ENCODE measurements at regions not wholly inside any gene's neighbourhood (a gene's known extent, or its start where the extent isn't known, plus 50 kb on each side); places are given as distances from the start of the nearest gene placed in this dataset.
"Not testable (repeated sequence)": the region's sequence is repeated elsewhere in the genome, so short reads cannot be mapped to it uniquely, and the experiment has no call there.

DNA sequence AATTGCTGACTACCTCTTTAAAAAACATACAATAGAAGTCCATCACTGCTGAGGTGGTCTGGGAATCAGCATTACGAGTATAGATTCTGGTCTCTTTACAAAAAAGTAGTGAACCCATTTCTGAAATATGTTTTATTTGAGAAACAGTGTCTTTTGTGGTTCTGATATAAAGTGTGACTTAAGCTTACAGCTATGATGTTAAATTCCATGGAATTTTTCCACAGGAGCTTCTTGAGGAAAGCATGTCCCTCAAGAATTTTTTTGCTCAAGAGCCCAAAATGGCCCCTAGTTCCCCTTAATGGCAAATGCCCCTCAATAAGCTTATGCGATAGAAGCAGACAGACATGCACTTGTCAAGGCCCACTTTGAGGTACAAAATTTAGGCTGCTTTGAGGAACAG is 265.7 kb downstream of the FAM170A start:
- DNase-seq (ENCODE audit: low spot score) = no peak

DNA sequence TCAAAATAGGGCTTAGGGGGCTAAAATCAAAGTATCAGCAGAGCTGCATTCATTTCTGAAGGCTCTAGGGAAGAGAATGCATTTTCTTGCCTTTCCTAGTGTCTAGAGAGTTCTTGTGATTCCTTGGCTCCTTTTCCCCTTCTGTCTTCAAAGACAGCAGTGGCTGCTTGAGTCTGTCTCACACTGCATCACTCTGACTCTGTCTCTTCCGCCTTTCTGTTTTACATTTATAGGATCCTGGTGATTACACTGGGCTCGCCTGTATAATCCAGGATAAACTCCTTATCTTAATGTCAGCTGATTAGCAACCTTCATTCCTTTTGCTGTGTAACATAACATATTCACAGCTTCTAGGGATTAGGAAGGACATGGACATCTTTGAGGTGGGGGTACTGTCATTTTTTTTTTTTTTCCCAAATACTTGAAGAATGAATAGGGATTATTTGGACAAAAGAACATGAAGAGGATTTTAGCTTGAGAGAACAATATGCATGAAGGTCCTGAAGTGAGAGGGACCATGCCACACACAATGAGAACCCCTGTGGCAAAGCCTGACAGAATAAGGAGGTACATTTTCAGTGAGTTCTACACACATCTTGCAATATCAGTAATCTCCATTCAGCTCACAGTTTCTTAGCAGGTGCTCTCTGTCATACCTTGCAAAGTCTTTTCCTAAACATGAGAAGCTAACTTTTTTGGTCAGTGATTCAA is 267.6 kb downstream of the FAM170A start:
- no peak for DNase-seq (ENCODE audit: low spot score)

DNA sequence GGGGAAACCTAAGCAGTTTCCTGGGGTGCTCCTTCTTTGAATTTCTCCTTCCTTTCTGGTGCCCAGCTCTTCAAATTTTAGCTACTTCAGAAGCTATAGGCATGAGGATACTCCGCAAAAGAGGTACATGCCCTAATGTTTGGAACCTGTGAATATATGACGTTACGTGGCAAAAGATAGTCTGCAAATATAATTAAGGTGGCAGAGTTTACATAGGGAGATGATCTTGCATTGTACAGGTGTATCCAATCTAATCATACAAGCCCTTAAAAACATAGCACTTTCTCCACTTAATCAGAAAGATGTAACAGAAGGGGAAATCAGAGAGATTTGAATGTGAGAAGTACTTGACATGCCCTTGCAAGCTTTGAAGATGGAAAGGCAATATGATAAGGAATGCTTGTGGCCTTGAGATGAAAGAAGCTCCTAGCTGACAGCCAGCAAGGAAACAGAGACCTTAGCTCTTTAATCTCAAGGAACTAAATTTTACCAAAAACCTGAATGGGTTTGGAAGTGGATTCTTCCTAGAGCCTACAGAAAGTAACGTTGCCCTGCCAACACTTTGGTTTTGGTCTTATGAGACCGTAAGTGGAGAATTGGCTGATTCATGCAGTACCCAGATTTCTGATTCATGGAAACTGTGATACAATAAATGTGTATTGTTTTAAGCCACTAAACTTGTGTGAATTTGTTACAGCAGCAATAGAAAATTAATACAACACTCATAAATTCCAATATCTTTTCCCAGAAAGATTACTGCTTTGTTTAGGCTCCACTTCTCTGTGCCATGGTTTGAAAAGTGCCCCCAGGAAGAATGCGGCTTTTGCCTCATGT is 268.4 kb downstream of the FAM170A start:
- DNase-seq (ENCODE audit: low spot score) = no peak

DNA sequence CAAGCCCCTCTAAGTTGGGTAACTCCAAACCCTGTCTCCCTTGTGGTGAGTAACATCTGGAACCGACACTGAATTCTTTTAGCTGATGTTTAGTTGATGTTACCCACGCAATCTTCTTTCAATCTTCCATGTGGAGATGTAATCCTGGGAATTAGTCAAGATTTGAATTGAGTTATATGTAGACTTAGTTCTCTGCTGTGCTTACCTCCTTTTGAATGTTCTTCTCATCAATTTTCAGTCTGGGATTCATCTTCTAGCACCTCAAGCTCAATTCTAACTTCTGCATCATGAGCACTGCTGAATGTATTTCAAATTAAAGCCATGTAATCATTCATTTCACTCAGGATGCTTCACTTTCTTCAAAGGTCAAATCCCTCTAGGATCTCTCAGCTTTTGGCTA is 270.6 kb downstream of the FAM170A start:
- no peak for DNase-seq (ENCODE audit: low spot score)

DNA sequence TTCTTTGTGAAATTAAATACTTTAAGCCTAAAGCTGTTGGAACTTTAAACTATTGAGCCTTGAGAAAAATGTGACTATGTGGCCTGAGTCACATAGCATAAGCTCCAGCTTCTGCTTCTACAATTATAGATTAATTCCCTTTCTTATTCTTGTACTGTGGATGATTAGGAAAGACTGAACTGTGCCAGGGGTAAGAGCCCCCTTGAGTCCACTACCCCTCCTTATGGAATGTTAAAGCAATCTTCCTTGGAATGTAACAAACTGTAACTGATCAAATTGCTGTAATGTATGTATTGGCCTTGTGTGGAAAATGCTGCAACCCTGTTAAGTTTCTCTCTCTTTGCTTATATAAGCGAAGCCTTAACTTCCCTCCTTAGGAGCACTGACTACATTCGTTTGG is 273.2 kb downstream of the FAM170A start:
- no peak for DNase-seq (ENCODE audit: low spot score)

DNA sequence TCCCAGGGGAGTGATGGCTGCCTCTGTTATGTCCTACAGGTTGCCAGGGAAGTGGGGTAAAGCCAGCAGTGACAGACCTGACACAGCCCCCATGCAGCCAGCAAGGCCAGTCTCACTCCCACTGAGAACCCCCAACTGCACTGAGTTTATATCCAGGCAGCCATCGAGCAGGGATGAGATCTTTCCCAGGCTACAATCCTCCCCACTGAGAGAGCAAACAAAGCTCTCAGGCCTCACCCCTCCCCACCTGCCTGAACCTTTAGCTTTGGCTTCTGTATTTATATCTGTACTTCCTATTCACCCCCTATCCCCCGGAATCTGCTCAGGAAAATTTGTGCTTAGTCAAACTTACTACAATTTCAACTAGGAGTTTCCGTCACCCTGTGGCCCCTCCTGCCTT is 284.1 kb downstream of the FAM170A start:
- peak; percentile 11 for DNase-seq (ENCODE audit: low spot score)

DNA sequence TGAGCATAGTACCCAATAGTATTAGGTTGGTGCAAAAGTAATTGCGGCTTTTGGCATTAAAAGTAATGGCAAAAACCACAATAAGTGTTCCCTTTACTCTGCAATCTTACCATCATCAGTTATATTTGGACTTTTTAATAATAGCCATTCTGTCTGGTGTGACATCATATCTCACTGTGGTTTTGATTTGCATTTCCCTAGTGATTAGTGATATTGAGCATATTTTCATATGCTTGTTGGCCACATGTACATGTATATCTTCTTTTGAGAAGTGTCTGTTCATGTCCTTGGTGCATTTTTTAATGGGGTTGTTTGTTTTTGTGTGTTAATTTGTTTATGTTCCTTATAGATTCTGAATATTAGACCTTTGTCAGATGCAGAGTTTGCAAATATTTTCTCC is 289.9 kb downstream of the FAM170A start:
- DNase-seq (ENCODE audit: low spot score) = no peak

DNA sequence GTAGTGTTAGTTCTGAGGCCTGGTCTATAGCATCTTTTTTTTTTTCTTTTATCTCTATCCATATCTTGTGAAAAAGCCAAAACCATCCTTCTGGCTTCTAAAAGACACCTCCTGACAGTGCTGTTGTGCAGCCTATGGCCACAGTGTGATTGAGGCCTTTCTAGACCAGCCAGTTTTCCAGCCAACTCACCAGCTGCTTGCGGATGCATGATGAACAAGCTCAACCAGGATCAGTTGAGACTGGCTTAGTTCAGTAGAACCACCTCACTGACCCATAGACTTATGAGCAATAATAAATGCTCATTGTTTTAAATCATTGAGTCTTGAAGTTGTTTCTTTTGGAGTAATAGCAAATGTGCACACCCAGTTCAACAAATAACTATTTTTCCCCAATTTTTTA is 296.9 kb downstream of the FAM170A start:
- DNase-seq (ENCODE audit: low spot score) = no peak

DNA sequence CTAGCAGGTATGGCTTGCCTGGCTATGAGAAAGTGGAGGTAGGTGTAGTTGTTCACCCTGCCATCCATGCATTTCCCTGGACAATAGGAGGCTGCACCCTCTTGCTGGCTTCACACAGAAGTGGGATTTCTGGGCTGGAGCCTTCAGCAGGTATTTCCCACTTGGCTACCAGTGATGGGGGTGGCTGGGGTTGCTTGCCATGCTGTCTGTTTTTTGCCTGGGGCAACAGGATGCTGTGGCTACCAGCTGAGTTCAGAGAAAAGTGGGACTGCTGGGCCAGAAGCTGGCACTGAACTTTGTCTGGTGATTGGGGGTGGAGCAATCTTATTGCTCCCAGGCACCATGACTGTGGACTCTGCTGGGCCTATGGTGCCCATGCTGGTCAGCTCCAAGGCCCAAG is 299.6 kb downstream of the FAM170A start:
- DNase-seq (ENCODE audit: low spot score) = no peak

DNA sequence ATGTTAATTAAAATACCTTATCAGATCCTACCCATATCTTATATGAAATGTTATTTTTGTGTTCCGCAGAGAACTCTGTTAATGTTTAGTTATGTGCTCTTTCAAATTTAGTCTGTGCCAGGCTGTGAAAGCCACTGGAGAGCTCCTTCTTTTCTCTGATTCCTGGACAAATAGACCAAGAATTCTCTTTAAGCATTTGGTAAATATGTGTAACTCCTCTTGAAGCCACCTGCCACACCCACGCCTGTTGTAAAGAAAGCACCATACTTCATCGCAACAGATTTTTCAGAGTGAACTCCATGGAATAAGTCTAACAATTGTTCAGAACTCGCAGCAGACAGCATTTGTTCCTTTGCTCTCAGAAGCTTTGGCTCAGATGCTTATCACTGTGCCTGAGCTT is 301.1 kb downstream of the FAM170A start:
- DNase-seq (ENCODE audit: low spot score) = no peak

DNA sequence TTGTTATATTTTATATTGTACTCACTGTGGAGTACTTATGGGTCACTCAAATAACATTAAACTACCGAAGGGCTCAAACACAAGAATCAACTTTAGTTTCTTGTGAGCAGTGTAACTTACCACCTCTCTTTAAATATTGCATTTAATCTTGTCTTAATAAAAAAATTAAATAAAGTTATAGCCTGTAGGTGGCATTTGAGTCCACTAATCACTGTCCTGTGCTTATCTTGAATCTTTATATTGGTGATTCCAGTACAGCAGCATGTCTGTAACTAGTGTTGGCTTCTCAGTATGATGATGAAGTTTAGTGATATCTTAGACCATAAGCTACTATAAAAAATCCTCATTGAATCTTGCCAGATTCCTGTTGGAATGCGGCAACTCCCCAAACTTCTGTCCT is 313.8 kb downstream of the FAM170A start:
- DNase-seq (ENCODE audit: low spot score) = no peak

DNA sequence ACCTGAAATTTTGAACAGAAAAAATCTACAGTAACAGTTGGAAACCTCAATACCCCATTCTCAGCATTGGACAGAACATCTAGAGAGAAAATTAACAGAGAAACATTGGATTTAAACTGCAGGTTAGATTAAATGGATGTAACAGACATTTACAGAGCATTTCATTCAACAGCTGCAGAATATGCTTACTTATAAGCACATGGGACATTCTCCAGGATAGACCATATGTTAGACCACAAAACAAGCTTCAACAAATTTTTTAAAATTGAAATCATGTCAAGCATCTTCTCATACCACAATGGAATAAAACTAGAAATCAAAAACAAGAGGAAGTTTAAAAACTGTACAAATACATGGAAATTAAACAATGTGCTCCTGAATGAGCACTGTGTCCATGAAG is 316.3 kb downstream of the FAM170A start:
- DNase-seq (ENCODE audit: low spot score) = no peak

DNA sequence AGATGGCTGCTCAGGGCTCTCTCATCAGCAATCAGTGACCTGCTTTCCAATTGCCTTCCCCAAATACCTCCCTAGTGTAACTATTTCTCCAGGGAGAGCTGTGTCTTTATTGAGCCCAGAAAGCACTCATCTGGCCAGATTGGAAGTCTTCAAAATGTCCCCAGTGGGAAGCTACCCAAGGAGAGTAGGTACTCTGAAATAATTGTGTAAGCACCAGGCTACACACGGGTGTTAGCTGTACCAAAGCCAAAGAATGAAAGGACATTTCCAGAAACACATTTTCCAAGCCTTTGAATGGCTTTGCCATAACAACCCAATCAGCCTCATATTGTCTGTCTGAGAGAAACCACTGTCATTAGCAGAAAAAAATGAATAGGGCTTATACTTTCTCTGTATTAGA is 318.8 kb downstream of the FAM170A start:
- no peak for DNase-seq (ENCODE audit: low spot score)

DNA sequence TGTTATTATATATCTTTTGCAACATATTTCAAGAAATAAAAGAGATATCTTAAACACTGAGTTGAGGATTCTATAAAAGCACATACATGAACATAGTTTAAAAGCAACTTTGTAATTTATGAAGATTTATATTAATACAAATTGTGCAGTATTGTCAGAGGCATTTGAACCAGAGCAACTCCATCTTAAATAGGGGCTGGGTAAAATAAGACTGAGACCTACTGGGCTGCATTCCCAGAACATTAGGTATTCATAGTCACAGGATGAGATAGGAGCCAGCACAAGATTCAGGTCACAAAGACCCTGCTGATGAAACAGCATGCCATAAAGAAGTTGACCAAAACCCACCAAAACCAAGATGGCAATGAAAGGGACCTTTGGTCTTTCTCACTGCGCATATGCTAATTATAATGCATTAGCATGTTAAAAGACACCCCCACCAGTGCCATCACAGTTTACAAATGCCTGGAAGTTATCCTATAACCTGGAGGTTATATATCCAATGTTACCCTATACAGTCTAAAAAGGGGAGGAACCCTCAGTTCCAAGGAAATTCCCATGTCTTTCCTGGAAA is 320.2 kb downstream of the FAM170A start:
- no peak for DNase-seq (ENCODE audit: low spot score)

DNA sequence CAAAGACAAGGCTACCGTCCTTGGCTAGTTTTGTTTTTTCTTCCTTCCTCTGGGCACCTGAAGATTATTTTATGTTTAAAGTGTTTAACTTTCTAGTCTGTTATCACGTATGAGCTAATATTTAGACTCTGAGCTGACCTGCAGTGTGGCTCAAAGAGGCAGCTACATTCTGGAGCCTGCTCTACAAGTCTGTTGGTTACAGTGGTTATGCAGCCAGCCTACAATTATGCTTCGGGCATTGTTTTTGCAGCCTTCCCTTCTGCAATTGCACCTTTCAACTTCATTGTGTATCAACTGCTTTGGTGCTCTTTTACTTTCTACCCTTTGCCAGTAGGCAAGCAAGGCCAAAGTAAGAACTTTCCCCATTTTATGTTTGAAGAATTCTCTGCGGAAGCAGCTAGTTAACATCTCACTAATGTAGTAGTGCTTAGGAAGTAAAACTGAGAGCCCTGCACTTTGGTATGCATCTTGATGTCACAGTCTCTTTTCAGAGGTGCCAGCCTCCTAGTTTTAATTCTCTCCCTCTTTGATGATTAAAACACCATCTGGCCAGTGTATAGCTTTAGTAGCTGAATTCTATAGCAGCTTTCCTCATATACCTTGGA is 322.1 kb downstream of the FAM170A start:
- peak; percentile 11 for DNase-seq (ENCODE audit: low spot score)

DNA sequence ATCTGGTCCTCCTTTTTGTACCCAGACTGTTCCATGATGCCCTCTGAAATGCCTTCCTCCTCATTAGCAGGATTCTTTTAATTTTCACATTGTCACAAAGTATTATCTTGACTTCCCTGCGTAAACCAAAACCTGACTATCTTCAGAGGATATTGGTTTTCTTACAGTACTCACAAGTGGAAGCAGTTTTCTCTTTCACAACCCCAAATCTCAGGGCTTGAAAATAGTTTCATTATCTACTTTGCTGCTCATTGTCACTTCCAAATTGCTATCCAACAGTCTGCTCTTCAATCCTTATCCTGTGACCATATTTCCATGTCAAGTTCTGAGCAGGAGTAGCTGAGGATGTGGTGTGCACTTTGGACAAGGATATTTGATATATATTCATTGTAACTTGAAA is 324.1 kb downstream of the FAM170A start:
- no peak for DNase-seq (ENCODE audit: low spot score)

DNA sequence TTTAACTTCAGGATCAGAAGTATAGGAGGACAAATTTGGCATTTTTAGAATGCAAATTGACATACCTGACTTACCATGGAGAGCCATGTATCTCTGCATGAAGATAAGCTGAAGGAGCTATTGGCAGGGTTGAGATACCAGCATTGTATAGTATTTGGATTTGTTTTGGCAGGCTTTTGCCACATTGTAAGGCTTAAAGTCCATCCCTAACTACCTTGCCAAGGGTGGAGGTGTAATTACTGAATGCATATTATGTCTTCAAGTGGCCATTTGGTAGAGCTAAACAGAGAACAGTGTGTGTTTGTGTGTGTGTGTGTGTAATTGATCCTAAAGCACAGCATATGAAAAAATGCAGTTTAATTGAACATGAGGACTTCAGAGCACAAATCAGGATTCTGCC is 324.7 kb downstream of the FAM170A start:
- no peak for DNase-seq (ENCODE audit: low spot score)

DNA sequence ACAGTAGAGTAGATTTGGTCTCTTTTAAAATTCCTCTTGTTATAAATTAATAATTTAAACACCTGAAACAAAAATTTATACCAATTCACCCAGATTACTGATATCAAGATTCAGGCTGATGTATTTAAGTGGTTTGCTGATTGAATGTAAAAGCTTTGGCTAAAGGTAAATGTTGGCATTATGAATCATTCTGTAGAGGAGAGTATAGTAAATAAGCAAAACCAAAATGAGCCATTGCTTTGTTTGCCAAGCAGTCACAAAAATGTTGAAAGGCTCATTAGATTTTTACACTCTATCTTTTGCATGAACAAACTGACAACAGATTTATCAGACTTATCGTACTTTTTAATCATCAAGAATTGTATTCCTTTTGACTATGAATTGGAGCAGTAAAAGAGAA is 332.6 kb downstream of the FAM170A start:
- DNase-seq (ENCODE audit: low spot score) = no peak

DNA sequence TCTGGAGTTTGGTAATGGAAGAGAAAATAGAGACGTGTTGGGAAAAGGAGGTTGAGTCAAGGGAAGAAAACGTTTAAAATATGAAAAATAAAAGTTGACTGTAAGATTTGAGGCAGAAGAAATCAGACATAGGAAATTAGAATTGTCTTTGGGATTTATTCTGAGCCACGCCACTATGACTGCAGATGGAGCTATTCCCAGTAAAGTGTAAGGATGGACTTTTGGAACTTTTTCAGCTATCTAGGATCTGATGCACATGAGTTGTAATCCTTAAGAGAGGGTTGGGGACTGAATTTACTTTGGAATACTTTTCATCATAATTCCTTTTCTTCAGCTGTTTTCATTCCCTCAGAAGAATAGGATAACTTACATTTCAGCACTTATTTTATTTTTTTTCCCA is 336.7 kb downstream of the FAM170A start:
- no peak for DNase-seq (ENCODE audit: low spot score)

DNA sequence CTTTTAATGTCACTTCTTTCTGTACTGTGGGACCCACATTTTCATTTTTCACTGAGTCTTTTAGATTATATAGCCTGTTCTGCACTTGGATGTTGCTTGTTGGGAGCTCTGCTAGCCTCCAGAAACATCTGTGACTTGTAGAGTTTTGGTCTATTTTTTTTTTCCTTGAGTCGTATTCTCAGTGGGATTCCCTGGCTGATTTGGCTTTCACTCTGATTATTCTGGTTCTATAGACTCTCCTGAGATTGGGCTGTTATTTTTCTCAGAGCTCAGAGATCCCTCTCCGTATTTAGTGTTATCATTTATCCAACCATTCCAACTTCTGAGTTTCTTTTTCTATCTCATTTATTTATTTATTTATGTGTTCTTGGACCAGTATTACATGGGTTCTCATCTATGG is 339.3 kb downstream of the FAM170A start:
- DNase-seq (ENCODE audit: low spot score) = no peak

DNA sequence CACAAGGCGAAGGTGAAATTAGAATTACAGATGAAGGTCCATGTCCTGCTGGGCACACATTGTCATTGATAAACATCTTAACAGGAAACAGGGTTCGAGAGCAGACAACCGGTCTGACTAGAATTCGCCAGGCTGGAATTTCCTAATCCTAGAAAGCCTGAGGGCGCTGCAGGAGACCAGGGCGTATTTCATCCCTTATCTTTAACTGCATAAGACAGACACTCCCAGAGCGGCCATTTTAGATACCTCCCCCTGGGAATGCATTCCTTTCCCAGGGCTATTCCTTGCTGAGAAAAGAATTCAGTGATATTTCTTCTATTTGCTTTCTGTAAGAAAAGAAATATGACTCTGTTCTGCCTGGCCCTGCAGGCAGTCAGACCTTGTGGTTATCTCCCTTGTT is 357.7 kb downstream of the FAM170A start:
- DNase-seq (ENCODE audit: low spot score) = not testable (repeated sequence)

DNA sequence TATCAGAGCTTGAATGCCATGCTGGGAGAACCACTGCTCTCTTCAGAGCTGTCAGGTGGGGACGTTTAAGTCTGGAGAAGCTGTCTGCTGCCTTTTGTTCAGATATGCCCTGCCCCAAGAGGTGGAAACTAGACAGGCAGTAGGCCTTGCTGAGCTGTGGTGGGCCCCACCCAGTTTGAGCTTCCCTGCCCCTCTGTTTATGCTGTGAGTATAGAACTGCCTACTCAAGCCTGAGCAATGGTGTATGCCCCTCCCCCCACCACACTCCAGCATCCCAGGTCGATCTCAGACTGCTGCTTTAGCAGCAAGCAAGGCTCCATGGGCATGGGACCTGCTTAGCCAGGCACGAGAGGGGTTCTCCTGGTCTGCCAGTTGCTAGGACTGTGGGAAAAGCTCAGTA is 362.3 kb downstream of the FAM170A start:
- DNase-seq (ENCODE audit: low spot score) = no peak

DNA sequence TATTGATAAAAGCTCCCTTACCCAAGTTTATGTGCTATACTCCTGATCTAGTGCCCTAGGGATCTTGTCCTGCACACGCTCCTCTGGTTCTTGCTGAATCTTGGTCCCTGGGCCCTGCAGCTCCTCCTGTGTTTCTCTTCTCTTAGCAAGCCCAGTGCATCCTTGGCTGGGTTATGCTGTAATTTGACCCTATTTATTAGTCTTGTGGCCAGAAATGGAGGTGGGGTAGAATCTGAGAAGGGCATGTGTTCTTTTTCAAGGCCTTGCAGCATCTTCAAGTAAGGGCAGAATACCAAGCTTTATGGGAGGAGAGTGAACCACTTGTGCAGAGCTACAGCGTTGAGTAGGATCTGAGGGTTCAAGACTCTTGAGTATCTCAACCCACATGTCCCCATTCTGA is 366.8 kb downstream of the FAM170A start:
- DNase-seq (ENCODE audit: low spot score) = no peak
